Activated CD8-positive, alpha-beta memory T cell treated with anti-CD3 and anti-CD28 coated beads for 24 hours (primary cell): ENCODE measurements at regions not wholly inside any gene's neighbourhood (a gene's known extent, or its start where the extent isn't known, plus 50 kb on each side); places are given as distances from the start of the nearest gene placed in this dataset.
"Not testable (repeated sequence)": the region's sequence is repeated elsewhere in the genome, so short reads cannot be mapped to it uniquely, and the experiment has no call there.

Experiments used
- DNase-seq: peaks from one replicate; pipeline ENCODE4 v3.0.0-alpha.2; 2020

- no peak for DNase-seq
Measured at GRCh38 chr2:144630459-144631215, 110.7 kb upstream of the ZEB2 start.

GRCh38 chr2:144629935-144630334 lies 110.0 kb upstream of the ZEB2 start:
- no peak for DNase-seq

- DNase-seq = no peak
Measured at GRCh38 chr2:144628566-144628965, 108.6 kb upstream of the ZEB2 start.

- DNase-seq = no peak
Measured at GRCh38 chr2:144625626-144626025, 105.7 kb upstream of the ZEB2 start.

GRCh38 chr2:144625226-144625625 lies 105.3 kb upstream of the ZEB2 start:
- no peak for DNase-seq

GRCh38 chr2:144624451-144624850 lies 104.5 kb upstream of the ZEB2 start:
- DNase-seq = no peak

GRCh38 chr2:144622373-144622772 lies 102.5 kb upstream of the ZEB2 start:
- DNase-seq = not testable (repeated sequence)

- DNase-seq = no peak
Measured at GRCh38 chr2:144621266-144621665, 101.3 kb upstream of the ZEB2 start.

GRCh38 chr2:144619760-144620159 lies 99.8 kb upstream of the ZEB2 start:
- DNase-seq = no peak

- DNase-seq = not testable (repeated sequence)
Measured at GRCh38 chr2:144617171-144617570, 97.3 kb upstream of the ZEB2 start.

- DNase-seq = no peak
Measured at GRCh38 chr2:144615866-144616565, 96.1 kb upstream of the ZEB2 start.

- no peak for DNase-seq
Measured at GRCh38 chr2:144607891-144608521, 88.1 kb upstream of the ZEB2 start.

GRCh38 chr2:144607099-144607498 lies 87.2 kb upstream of the ZEB2 start:
- no peak for DNase-seq

- no peak for DNase-seq
Measured at GRCh38 chr2:144606466-144607095, 86.7 kb upstream of the ZEB2 start.

GRCh38 chr2:144605231-144605840 lies 85.4 kb upstream of the ZEB2 start:
- DNase-seq = no peak

GRCh38 chr2:144603334-144603733 lies 83.4 kb upstream of the ZEB2 start:
- no peak for DNase-seq

GRCh38 chr2:144598906-144599305 lies 79.0 kb upstream of the ZEB2 start:
- DNase-seq = no peak

GRCh38 chr2:144597894-144598593 lies 78.1 kb upstream of the ZEB2 start:
- DNase-seq = no peak

GRCh38 chr2:144597388-144597787 lies 77.5 kb upstream of the ZEB2 start:
- DNase-seq = no peak

- no peak for DNase-seq
Measured at GRCh38 chr2:144596073-144596871, 76.4 kb upstream of the ZEB2 start.

- no peak for DNase-seq
Measured at GRCh38 chr2:144595686-144596072, 75.8 kb upstream of the ZEB2 start.

GRCh38 chr2:144595279-144595678 lies 75.4 kb upstream of the ZEB2 start:
- no peak for DNase-seq
